Thyroid gland (tissue), 4 donors: ENCODE measurements at regions not wholly inside any gene's neighbourhood (a gene's known extent, or its start where the extent isn't known, plus 50 kb on each side); places are given as distances from the start of the nearest gene placed in this dataset.

Source experiments
- CTCF ChIP-seq, 6 experiments: fragments of 200-600 bp in 3 of 6; fragments of 450-650 bp in 3 of 6; sonication (generic) in 3 of 6; IDR thresholded peaks; one replicate each; pipeline ENCODE4 v1.5.1; 2016 to 2019; ENCODE audit warnings: antibody characterized with exemption in 6 of 6, mild to moderate bottlenecking in 2 of 6, inconsistent platforms in 1 of 6, moderate library complexity in 1 of 6
- POLR2A ChIP-seq, 2 donors: fragments of 450-650 bp; IDR thresholded peaks; one replicate each; pipeline ENCODE4 v1.6.1; 2017; ENCODE audit warnings: antibody characterized with exemption in 2 of 2, mild to moderate bottlenecking in 2 of 2, moderate library complexity in 1 of 2

GRCh38 chr6:164700497-164700896, 608.9 kb downstream of the C6orf118 start:
- TF ChIP-seq CTCF (IDR thresholded peaks at IDR 0.05): no peak
- no peak for TF ChIP-seq POLR2A (IDR thresholded peaks at IDR 0.05)
